Liver (tissue), 8 donors: ENCODE measurements at regions not wholly inside any gene's neighbourhood (a gene's known extent, or its start where the extent isn't known, plus 50 kb on each side); places are given as distances from the start of the nearest gene placed in this dataset.

Source experiments
- DNase-seq: peaks from one replicate; pipeline ENCODE4 v3.0.0-alpha.2; 2017; ENCODE audit warnings: low spot score
- H3K27ac ChIP-seq, 2 donors: one replicate each; pipeline ENCODE4 v1.7.0; 2013; ENCODE audit warnings: inconsistent platforms in 2 of 2, low read length in 2 of 2, control low read depth in 1 of 2, low read depth in 1 of 2, mild to moderate bottlenecking in 1 of 2
- H3K27me3 ChIP-seq, 4 donors: one replicate each; pipeline versions ENCODE4 v1.6.1 to v1.7.0; 2013; ENCODE audit warnings: low read length in 3 of 4, inconsistent platforms in 1 of 4, mild to moderate bottlenecking in 1 of 4, moderate library complexity in 1 of 4; ENCODE audit not compliant: control insufficient read depth in 4 of 4, insufficient read depth in 4 of 4
- H3K36me3 ChIP-seq, 4 donors: one replicate each; pipeline versions ENCODE4 v1.6.1 to v1.7.0; 2013; ENCODE audit warnings: low read length in 3 of 4, mild to moderate bottlenecking in 3 of 4, low read depth in 1 of 4, moderate library complexity in 1 of 4; ENCODE audit not compliant: control insufficient read depth in 4 of 4, insufficient read depth in 3 of 4
- H3K4me1 ChIP-seq, 4 donors: one replicate each; pipeline versions ENCODE4 v1.6.1 to v1.7.0; 2013; ENCODE audit warnings: low read length in 3 of 4, mild to moderate bottlenecking in 3 of 4, moderate library complexity in 1 of 4; ENCODE audit not compliant: control insufficient read depth in 4 of 4, insufficient read depth in 4 of 4
- H3K4me3 ChIP-seq, 3 donors: one replicate each; pipeline versions ENCODE4 v1.6.1 to v1.7.0; 2013; ENCODE audit warnings: low read length in 3 of 3, control low read depth in 1 of 3, low read depth in 1 of 3, mild to moderate bottlenecking in 1 of 3
- H3K9ac ChIP-seq, 2 donors: one replicate each; pipeline ENCODE4 v1.7.0; 2013; ENCODE audit warnings: low read length in 2 of 2, mild to moderate bottlenecking in 2 of 2, moderate library complexity in 2 of 2, control low read depth in 1 of 2, low read depth in 1 of 2
- H3K9me3 ChIP-seq, 4 donors: one replicate each; pipeline versions ENCODE4 v1.6.1 to v1.7.0; 2013; ENCODE audit warnings: low read length in 3 of 4; ENCODE audit not compliant: control insufficient read depth in 4 of 4
- ATF3 ChIP-seq: IDR thresholded peaks from 2 replicates; pipeline ENCODE4 v1.6.1; 2016; ENCODE audit warnings: antibody characterized with exemption
- EGR1 ChIP-seq, 2 donors: IDR thresholded peaks; 2 replicates each; pipeline ENCODE4 v1.6.1; 2016 to 2018; ENCODE audit warnings: antibody characterized with exemption in 2 of 2, low read depth in 2 of 2
- FOXA2 ChIP-seq: IDR thresholded peaks from 2 replicates; pipeline ENCODE4 v1.6.1; 2016; ENCODE audit warnings: antibody characterized with exemption
- GABPA ChIP-seq, 2 donors: IDR thresholded peaks in 1 of 2; conservative IDR thresholded peaks in 1 of 2; 2 replicates each; pipeline ENCODE4 v1.6.1; 2016; ENCODE audit warnings: antibody characterized with exemption in 2 of 2, mild to moderate bottlenecking in 1 of 2, moderate library complexity in 1 of 2
- HNF4A ChIP-seq, 2 donors: conservative IDR thresholded peaks; 2 replicates each; pipeline ENCODE4 v1.6.1; 2016; ENCODE audit warnings: antibody characterized with exemption in 2 of 2, mild to moderate bottlenecking in 2 of 2
- HNF4G ChIP-seq: IDR thresholded peaks from 2 replicates; pipeline ENCODE4 v1.6.1; 2016; ENCODE audit warnings: antibody characterized with exemption
- JUND ChIP-seq, 2 donors: IDR thresholded peaks; 2 replicates each; pipeline ENCODE4 v1.6.1; 2016; ENCODE audit warnings: antibody characterized with exemption in 2 of 2
- NR2F2 ChIP-seq: IDR thresholded peaks from 2 replicates; pipeline ENCODE4 v1.6.1; 2016; ENCODE audit warnings: antibody characterized with exemption
- RAD21 ChIP-seq, 2 donors: IDR thresholded peaks; 2 replicates each; pipeline ENCODE4 v1.6.1; 2016; ENCODE audit warnings: antibody characterized with exemption in 2 of 2, mild to moderate bottlenecking in 2 of 2
- RXRA ChIP-seq, 2 donors: IDR thresholded peaks; 2 replicates each; pipeline ENCODE4 v1.6.1; 2017 to 2018; ENCODE audit warnings: antibody characterized with exemption in 2 of 2, mild to moderate bottlenecking in 1 of 2
- SP1 ChIP-seq: IDR thresholded peaks from 2 replicates; pipeline ENCODE4 v1.6.1; 2018; ENCODE audit warnings: antibody characterized with exemption, mild to moderate bottlenecking
- TAF1 ChIP-seq: conservative IDR thresholded peaks from 2 replicates; pipeline ENCODE4 v1.6.1; 2016; ENCODE audit warnings: antibody characterized with exemption, mild to moderate bottlenecking
- YY1 ChIP-seq: IDR thresholded peaks from 2 replicates; pipeline ENCODE4 v1.6.1; 2016; ENCODE audit warnings: antibody characterized with exemption, mild to moderate bottlenecking
- WGBS: extraction: QIAGEN DNeasy Blood & Tissue Kit; methylation state at CpG from one replicate; pipeline ENCODE4 v1.1.7; 2013; 5-methylcytosine and 5-hydroxymethylcytosine counted together
- TF ChIP-seq, protein P1 (sequence below): fragments of 150-350 bp; IDR thresholded peaks from 2 replicates; pipeline ENCODE4 v1.5.1; 2017; ENCODE audit warnings: improper control_type of control experiment, low read depth, low read length; ENCODE audit not compliant: missing input control
- TF ChIP-seq, protein P2 (sequence below): IDR thresholded peaks from 2 replicates; pipeline ENCODE4 v1.6.1; 2016; ENCODE audit warnings: antibody characterized with exemption
- TF ChIP-seq, protein P3 (sequence below): IDR thresholded peaks from 2 replicates; pipeline ENCODE4 v1.6.1; 2016; ENCODE audit warnings: antibody characterized with exemption
- TF ChIP-seq, protein P4 (sequence below): IDR thresholded peaks from 2 replicates; pipeline ENCODE4 v1.6.1; 2016; ENCODE audit warnings: antibody characterized with exemption, mild to moderate bottlenecking
- donor health status: healthy.
- donor health status: healthy.
- donor health status: healthy.
- donor health status: healthy.
- donor health status: healthy.

- TF ChIP-seq TAF1 (no peak), HNF4G (no peak), EGR1 (IDR thresholded peaks at IDR 0.05; ENCODE audit: low read depth in 2 of 2) (no peak), HNF4A (conservative IDR thresholded peaks at IDR 0.05) (no peak), RAD21 (IDR thresholded peaks at IDR 0.05) (no peak), GABPA (IDR thresholded peaks at IDR 0.05 in 1 of 2, conservative IDR thresholded peaks at IDR 0.05 in 1 of 2) (no peak), SP1 (no peak), NR2F2 (no peak), FOXA2 (no peak)
- TF ChIP-seq, protein P1, sequence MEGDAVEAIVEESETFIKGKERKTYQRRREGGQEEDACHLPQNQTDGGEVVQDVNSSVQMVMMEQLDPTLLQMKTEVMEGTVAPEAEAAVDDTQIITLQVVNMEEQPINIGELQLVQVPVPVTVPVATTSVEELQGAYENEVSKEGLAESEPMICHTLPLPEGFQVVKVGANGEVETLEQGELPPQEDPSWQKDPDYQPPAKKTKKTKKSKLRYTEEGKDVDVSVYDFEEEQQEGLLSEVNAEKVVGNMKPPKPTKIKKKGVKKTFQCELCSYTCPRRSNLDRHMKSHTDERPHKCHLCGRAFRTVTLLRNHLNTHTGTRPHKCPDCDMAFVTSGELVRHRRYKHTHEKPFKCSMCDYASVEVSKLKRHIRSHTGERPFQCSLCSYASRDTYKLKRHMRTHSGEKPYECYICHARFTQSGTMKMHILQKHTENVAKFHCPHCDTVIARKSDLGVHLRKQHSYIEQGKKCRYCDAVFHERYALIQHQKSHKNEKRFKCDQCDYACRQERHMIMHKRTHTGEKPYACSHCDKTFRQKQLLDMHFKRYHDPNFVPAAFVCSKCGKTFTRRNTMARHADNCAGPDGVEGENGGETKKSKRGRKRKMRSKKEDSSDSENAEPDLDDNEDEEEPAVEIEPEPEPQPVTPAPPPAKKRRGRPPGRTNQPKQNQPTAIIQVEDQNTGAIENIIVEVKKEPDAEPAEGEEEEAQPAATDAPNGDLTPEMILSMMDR = no peak
- TF ChIP-seq, protein P2, sequence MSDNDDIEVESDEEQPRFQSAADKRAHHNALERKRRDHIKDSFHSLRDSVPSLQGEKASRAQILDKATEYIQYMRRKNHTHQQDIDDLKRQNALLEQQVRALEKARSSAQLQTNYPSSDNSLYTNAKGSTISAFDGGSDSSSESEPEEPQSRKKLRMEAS = no peak
- TF ChIP-seq, protein P3, sequence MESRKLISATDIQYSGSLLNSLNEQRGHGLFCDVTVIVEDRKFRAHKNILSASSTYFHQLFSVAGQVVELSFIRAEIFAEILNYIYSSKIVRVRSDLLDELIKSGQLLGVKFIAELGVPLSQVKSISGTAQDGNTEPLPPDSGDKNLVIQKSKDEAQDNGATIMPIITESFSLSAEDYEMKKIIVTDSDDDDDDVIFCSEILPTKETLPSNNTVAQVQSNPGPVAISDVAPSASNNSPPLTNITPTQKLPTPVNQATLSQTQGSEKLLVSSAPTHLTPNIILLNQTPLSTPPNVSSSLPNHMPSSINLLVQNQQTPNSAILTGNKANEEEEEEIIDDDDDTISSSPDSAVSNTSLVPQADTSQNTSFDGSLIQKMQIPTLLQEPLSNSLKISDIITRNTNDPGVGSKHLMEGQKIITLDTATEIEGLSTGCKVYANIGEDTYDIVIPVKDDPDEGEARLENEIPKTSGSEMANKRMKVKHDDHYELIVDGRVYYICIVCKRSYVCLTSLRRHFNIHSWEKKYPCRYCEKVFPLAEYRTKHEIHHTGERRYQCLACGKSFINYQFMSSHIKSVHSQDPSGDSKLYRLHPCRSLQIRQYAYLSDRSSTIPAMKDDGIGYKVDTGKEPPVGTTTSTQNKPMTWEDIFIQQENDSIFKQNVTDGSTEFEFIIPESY = no peak
- no peak overlapping the region for H3K9ac ChIP-seq
- no peak overlapping the region for H3K27ac ChIP-seq
- peaks cover 0 to 2% (median 0%) of the 10 kb centered on the region in 4 donors for H3K27me3 ChIP-seq
- no peak for DNase-seq
- WGBS = 46% methylated on average over 8 of the region's 8 CpGs
- no peaks in the 10 kb centered on the region for H3K36me3 ChIP-seq
- H3K9me3 ChIP-seq = peaks cover 0 to 3% (median 0%) of the 10 kb centered on the region in 4 donors
- H3K4me3 ChIP-seq = no peak overlapping the region
- no peaks in the 10 kb centered on the region for H3K4me1 ChIP-seq
Observed at GRCh38 chr2:104582471-104582870, 271.4 kb upstream of the POU3F3 start.

DNA sequence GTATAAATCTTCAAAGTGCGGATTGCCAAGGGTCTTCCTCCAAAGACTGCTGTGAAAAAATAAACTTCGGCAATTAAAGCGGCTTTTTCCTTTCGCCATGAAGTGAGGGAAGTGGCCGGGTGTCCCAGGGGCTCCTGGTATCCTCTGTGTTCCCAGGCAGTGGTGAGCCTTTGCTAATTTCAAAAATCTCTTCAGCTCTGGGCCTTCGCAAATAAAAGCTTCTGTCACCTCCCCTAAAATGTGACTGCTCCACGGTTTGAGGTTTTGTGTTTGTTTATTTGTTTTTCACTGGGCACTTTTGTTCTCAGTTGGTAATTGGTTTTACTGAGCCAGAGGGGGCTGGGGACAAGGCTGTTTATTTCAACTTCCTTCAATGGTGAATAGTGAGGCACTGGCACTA is 270.1 kb upstream of the POU3F3 start:
- H3K27ac ChIP-seq = no peak overlapping the region
- no peak for TF ChIP-seq HNF4A (conservative IDR thresholded peaks at IDR 0.05)
- TF ChIP-seq YY1 = no peak
- TF ChIP-seq TAF1 = no peak
- TF ChIP-seq, protein P4, sequence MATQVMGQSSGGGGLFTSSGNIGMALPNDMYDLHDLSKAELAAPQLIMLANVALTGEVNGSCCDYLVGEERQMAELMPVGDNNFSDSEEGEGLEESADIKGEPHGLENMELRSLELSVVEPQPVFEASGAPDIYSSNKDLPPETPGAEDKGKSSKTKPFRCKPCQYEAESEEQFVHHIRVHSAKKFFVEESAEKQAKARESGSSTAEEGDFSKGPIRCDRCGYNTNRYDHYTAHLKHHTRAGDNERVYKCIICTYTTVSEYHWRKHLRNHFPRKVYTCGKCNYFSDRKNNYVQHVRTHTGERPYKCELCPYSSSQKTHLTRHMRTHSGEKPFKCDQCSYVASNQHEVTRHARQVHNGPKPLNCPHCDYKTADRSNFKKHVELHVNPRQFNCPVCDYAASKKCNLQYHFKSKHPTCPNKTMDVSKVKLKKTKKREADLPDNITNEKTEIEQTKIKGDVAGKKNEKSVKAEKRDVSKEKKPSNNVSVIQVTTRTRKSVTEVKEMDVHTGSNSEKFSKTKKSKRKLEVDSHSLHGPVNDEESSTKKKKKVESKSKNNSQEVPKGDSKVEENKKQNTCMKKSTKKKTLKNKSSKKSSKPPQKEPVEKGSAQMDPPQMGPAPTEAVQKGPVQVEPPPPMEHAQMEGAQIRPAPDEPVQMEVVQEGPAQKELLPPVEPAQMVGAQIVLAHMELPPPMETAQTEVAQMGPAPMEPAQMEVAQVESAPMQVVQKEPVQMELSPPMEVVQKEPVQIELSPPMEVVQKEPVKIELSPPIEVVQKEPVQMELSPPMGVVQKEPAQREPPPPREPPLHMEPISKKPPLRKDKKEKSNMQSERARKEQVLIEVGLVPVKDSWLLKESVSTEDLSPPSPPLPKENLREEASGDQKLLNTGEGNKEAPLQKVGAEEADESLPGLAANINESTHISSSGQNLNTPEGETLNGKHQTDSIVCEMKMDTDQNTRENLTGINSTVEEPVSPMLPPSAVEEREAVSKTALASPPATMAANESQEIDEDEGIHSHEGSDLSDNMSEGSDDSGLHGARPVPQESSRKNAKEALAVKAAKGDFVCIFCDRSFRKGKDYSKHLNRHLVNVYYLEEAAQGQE = no peak
- no peak for TF ChIP-seq RXRA (IDR thresholded peaks at IDR 0.05)
- TF ChIP-seq EGR1 (IDR thresholded peaks at IDR 0.05; ENCODE audit: low read depth in 2 of 2) = no peak
- TF ChIP-seq, protein P1 = no peak
- TF ChIP-seq, protein P2 = no peak
- TF ChIP-seq FOXA2 = no peak
- TF ChIP-seq JUND (IDR thresholded peaks at IDR 0.05) = no peak
- TF ChIP-seq NR2F2 = no peak
- no peak for TF ChIP-seq ATF3
- peaks cover 0 to 2% (median 0%) of the 10 kb centered on the region in 4 donors for H3K27me3 ChIP-seq
- no peak overlapping the region for H3K9ac ChIP-seq
- peaks cover 0 to 3% (median 0%) of the 10 kb centered on the region in 4 donors for H3K9me3 ChIP-seq
- 49% methylated on average over 7 of the region's 7 CpGs for WGBS
- H3K4me3 ChIP-seq = no peak overlapping the region
- DNase-seq = no peak
- no peaks in the 10 kb centered on the region for H3K4me1 ChIP-seq
- no peaks in the 10 kb centered on the region for H3K36me3 ChIP-seq
